B cell (primary cell): ENCODE measurements at regions not wholly inside any gene's neighbourhood (a gene's known extent, or its start where the extent isn't known, plus 50 kb on each side); places are given as distances from the start of the nearest gene placed in this dataset.

ENCODE experiments used
- ATAC-seq: fragments of 200-7000 bp; cut with Tn5 transposase; one replicate; pipeline ENCODE4 v1.10.0; 2021; ENCODE audit warnings: low read depth, mild to moderate bottlenecking, moderate number of reproducible peaks, moderate library complexity
- CTCF ChIA-PET: fragments of 350-600 bp; sonication (Branson Sonifier 250); formaldehyde crosslinking; loops from one replicate; lab custom pipeline; 2021; ENCODE audit warnings: antibody characterized with exemption, inconsistent platforms; lab: Charles Lee
- POLR2A ChIA-PET: fragments of 350-600 bp; sonication (Branson Sonifier 250); formaldehyde crosslinking; loops from one replicate; lab custom pipeline; 2021; ENCODE audit warnings: antibody characterized with exemption; lab: Charles Lee
- DNase-seq: peaks from one replicate; pipeline ENCODE4 v3.0.0; 2013
- H2AFZ ChIP-seq: 2 replicates; pipeline ENCODE4 v1.6.1; 2012; ENCODE audit warnings: mild to moderate bottlenecking, low read depth, low read length; ENCODE audit not compliant: insufficient read depth, poor library complexity, severe bottlenecking
- H3K27ac ChIP-seq, 2 donors: 1 replicate in 1 of 2; 2 replicates in 1 of 2; pipeline ENCODE4 v1.5.1; 2012 to 2013; ENCODE audit warnings: low read length in 2 of 2, mild to moderate bottlenecking in 2 of 2, moderate library complexity in 1 of 2
- H3K27me3 ChIP-seq, 4 experiments: fragments of 200-600 bp in 1 of 4; sonication (generic) in 1 of 4; replicated peaks in 1 of 4; 1 replicate in 2 of 4; 2 replicates in 2 of 4; pipeline versions ENCODE4 v1.6.1 to v1.7.0; 2013 to 2016; ENCODE audit warnings: low read length in 3 of 4, mild to moderate bottlenecking in 2 of 4, mixed read lengths in 1 of 4, moderate library complexity in 1 of 4; ENCODE audit not compliant: insufficient read depth in 4 of 4, control insufficient read depth in 3 of 4; ENCODE audit errors: control extremely low read depth in 1 of 4
- H3K36me3 ChIP-seq, 2 experiments: replicated peaks in 1 of 2; 1 replicate in 1 of 2; 2 replicates in 1 of 2; pipeline versions ENCODE4 v1.6.1 to v1.7.1; 2013; ENCODE audit warnings: low read length in 1 of 2; ENCODE audit not compliant: insufficient read depth in 2 of 2, control insufficient read depth in 1 of 2; ENCODE audit errors: control extremely low read depth in 1 of 2, extremely low read depth in 1 of 2
- H3K4me1 ChIP-seq, 2 donors: fragments of 200-600 bp in 1 of 2; sonication (generic) in 1 of 2; 1 replicate in 1 of 2; 2 replicates in 1 of 2; pipeline versions ENCODE4 v1.5.1 to v1.6.1; 2013 to 2017; ENCODE audit warnings: low read length in 2 of 2; ENCODE audit not compliant: control insufficient read depth in 2 of 2, insufficient read depth in 2 of 2
- H3K4me2 ChIP-seq: replicated peaks from 2 replicates; pipeline ENCODE3; 2012; ENCODE audit warnings: mild to moderate bottlenecking, low read depth, low read length; ENCODE audit not compliant: poor library complexity, severe bottlenecking
- H3K4me3 ChIP-seq, 5 experiments: fragments of 200-600 bp in 1 of 5; sonication (generic) in 1 of 5; 1 replicate in 3 of 5; 2 replicates in 2 of 5; pipeline versions ENCODE4 v1.5.1 to v1.7.0; 2011 to 2016; ENCODE audit warnings: low read length in 4 of 5, mild to moderate bottlenecking in 4 of 5, low read depth in 2 of 5, control low read depth in 1 of 5, moderate library complexity in 1 of 5; ENCODE audit not compliant: insufficient read depth in 1 of 5; ENCODE audit errors: control extremely low read depth in 1 of 5, extremely low read depth in 1 of 5
- H3K79me2 ChIP-seq: fragments of 200-600 bp; sonication (generic); one replicate; pipeline ENCODE4 v1.6.0; 2016; ENCODE audit warnings: low read length; ENCODE audit not compliant: control insufficient read depth, insufficient read depth
- H3K9ac ChIP-seq: fragments of 200-600 bp; sonication (generic); 2 replicates; pipeline ENCODE4 v1.6.1; 2017; ENCODE audit warnings: mild to moderate bottlenecking, low read length, moderate library complexity
- H3K9me3 ChIP-seq, 3 donors: one replicate each; pipeline versions ENCODE4 v1.6.1 to v1.7.1; 2013; ENCODE audit warnings: low read length in 2 of 3; ENCODE audit not compliant: control insufficient read depth in 2 of 3, insufficient read depth in 1 of 3; ENCODE audit errors: control extremely low read depth in 1 of 3
- H4K20me1 ChIP-seq: 2 replicates; pipeline ENCODE4 v1.6.0; 2012; ENCODE audit warnings: mild to moderate bottlenecking, low read length; ENCODE audit not compliant: insufficient read depth, control insufficient read depth, poor library complexity, severe bottlenecking
- H3K27ac Mint-ChIP-seq: one replicate; pipeline ENCODE4 v1.8.0; 2021; ENCODE audit warnings: mixed read lengths
- H3K27me3 Mint-ChIP-seq: one replicate; pipeline ENCODE4 v1.8.0; 2021; ENCODE audit warnings: mixed read lengths
- H3K4me1 Mint-ChIP-seq: one replicate; pipeline ENCODE4 v1.8.0; 2021; ENCODE audit warnings: mixed read lengths
- H3K4me3 Mint-ChIP-seq: one replicate; pipeline ENCODE4 v1.8.0; 2021; ENCODE audit warnings: mixed read lengths
- H3K9me3 Mint-ChIP-seq: one replicate; pipeline ENCODE4 v1.8.0; 2022; ENCODE audit warnings: mixed read lengths; ENCODE audit not compliant: insufficient read depth
- EZH2 ChIP-seq: IDR thresholded peaks from 2 replicates; pipeline ENCODE4 v1.6.1; 2012; ENCODE audit warnings: borderline replicate concordance, low read depth, mild to moderate bottlenecking, moderate library complexity, low read length; ENCODE audit not compliant: insufficient read depth, poor library complexity, severe bottlenecking
- WGBS: methylation state at CpG from one replicate; pipeline ENCODE4 v1.1.5; 2013; ENCODE audit warnings: missing lambda C conversion rate; ENCODE audit not compliant: insufficient coverage; 5-methylcytosine and 5-hydroxymethylcytosine counted together
- intact Hi-C: fragments of 100-400 bp; cut with micrococcal nuclease; formaldehyde crosslinking; loops from one replicate; pipeline ENCODE4 v1.10.0; 2022
- TF ChIP-seq, protein P1 (sequence below): fragments of 200-600 bp; IDR thresholded peaks from one replicate; pipeline ENCODE4 v1.8.0; 2022; ENCODE audit warnings: antibody characterized with exemption, mild to moderate bottlenecking

DNA sequence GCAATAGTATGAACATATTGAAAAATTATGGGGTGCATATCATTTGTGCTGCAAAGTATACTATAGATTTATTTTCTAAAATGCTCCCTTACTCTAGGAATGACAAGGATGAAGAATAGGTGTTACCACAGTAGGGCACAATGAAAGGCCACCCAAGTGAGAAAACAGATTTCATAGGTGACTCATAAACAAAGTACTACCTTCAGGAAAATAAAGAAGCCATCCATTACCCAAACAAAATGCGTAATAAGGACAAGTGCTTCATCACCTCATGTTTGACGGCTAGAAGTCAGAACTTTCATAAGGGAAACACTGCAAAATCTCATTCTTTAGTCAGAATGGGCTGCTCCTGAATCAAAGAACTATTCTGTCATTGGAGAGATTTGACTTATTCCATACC is 116.6 kb downstream of the MFSD1 start:
- CTCF ChIA-PET: interaction anchor here (2.7 kb wide), 1 partner anchor 341 kb away, joined by 12 read pairs; no protein-coding TSS in a partner anchor
- DNase-seq (no peak), ATAC-seq (no peak)
- TF ChIP-seq EZH2: no peak
- TF ChIP-seq, protein P1, sequence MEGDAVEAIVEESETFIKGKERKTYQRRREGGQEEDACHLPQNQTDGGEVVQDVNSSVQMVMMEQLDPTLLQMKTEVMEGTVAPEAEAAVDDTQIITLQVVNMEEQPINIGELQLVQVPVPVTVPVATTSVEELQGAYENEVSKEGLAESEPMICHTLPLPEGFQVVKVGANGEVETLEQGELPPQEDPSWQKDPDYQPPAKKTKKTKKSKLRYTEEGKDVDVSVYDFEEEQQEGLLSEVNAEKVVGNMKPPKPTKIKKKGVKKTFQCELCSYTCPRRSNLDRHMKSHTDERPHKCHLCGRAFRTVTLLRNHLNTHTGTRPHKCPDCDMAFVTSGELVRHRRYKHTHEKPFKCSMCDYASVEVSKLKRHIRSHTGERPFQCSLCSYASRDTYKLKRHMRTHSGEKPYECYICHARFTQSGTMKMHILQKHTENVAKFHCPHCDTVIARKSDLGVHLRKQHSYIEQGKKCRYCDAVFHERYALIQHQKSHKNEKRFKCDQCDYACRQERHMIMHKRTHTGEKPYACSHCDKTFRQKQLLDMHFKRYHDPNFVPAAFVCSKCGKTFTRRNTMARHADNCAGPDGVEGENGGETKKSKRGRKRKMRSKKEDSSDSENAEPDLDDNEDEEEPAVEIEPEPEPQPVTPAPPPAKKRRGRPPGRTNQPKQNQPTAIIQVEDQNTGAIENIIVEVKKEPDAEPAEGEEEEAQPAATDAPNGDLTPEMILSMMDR: no peak
- intact Hi-C loops: no loop called here
- H3K4me3 ChIP-seq: no peak overlapping the region
- Mint-ChIP-seq H3K9me3 (no peaks in the 10 kb centered on the region), H3K4me3 (no peak overlapping the region), H3K4me1 (no peaks in the 10 kb centered on the region), H3K27me3 (peaks cover 1% of the 10 kb centered on the region), H3K27ac (no peak overlapping the region)
- WGBS: 100% methylated on average over 1 of the region's 2 CpGs
- H4K20me1 ChIP-seq: no peaks in the 10 kb centered on the region
- POLR2A ChIA-PET: no interaction called here
- no peak overlapping the region for H3K27ac ChIP-seq
- no peaks in the 10 kb centered on the region for H3K36me3 ChIP-seq
- H3K9me3 ChIP-seq: no peaks in the 10 kb centered on the region
- H2AFZ ChIP-seq: no peak overlapping the region
- no peaks in the 10 kb centered on the region for H3K4me1 ChIP-seq
- no peaks in the 10 kb centered on the region for H3K27me3 ChIP-seq
- H3K9ac ChIP-seq: no peak overlapping the region
- no peak overlapping the region for H3K4me2 ChIP-seq
- no peaks in the 10 kb centered on the region for H3K79me2 ChIP-seq

DNA sequence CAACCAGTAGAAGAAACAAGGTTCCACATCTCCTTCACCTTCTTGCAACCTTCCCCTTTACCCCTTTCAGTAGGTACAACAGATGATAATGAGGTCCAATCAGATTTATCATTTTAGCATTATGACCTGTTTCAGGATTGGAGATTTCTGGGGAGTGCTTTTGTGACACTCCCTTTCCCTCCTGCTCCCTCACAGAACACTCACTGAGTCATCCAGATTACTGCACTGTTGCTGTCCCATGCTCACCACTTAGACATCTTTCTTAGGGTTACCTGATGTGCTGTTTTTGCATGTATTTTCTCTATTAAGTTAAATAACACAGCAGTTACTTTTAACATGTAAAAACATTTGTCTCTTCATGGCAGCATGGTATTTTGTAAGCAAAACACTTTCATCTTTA is 118.5 kb downstream of the MFSD1 start:
- H3K9me3 ChIP-seq: no peaks in the 10 kb centered on the region
- no peaks in the 10 kb centered on the region for H3K36me3 ChIP-seq
- H3K27me3 Mint-ChIP-seq: peaks cover 4% of the 10 kb centered on the region
- no peak overlapping the region for H3K27ac ChIP-seq
- no peak overlapping the region for H3K4me3 Mint-ChIP-seq
- no peak for DNase-seq
- CTCF ChIA-PET: interaction anchor here (0.9 kb wide), 1 partner anchor 333 kb away, joined by 3 read pairs; no protein-coding TSS in a partner anchor
- H3K79me2 ChIP-seq: no peaks in the 10 kb centered on the region
- H3K9me3 Mint-ChIP-seq: no peaks in the 10 kb centered on the region
- POLR2A ChIA-PET: no interaction called here
- H3K27me3 ChIP-seq: no peaks in the 10 kb centered on the region
- H2AFZ ChIP-seq: no peak overlapping the region
- H3K4me2 ChIP-seq: no peak overlapping the region
- TF ChIP-seq EZH2: no peak
- TF ChIP-seq, protein P1: no peak
- ATAC-seq: no peak
- intact Hi-C loops: no loop called here
- H3K4me3 ChIP-seq: no peak overlapping the region
- no peak overlapping the region for H3K9ac ChIP-seq
- no peaks in the 10 kb centered on the region for H3K4me1 ChIP-seq
- H3K4me1 Mint-ChIP-seq: no peaks in the 10 kb centered on the region
- no peaks in the 10 kb centered on the region for H4K20me1 ChIP-seq
- no peak overlapping the region for H3K27ac Mint-ChIP-seq
